ENCODE measurements at regions not wholly inside any gene's neighbourhood (a gene's known extent, or its start where the extent isn't known, plus 50 kb on each side); places are given as distances from the start of the nearest gene placed in this dataset.

- Histone ChIP-seq H3K4me2 (ENCODE audit: low read length) (no peak overlapping the region), H3K27me3 (ENCODE audit: insufficient read depth, low read length) (no peaks in the 10 kb centered on the region), H3K79me2 (ENCODE audit: insufficient read depth, low read length) (no peaks in the 10 kb centered on the region), H3K9ac (ENCODE audit: low read length) (no peak overlapping the region), H3K9me3 (ENCODE audit: control insufficient read depth in 1 of 2, insufficient read depth in 1 of 2, low read depth in 1 of 2, low read length in 2 of 2) (no peaks in the 10 kb centered on the region), H3K4me3 (replicated peaks in 1 of 2; ENCODE audit: low read depth in 1 of 2, low read length in 2 of 2) (no peak overlapping the region), H3K9me2 (ENCODE audit: insufficient read depth) (no peaks in the 10 kb centered on the region), H4K20me1 (ENCODE audit: insufficient read depth) (no peaks in the 10 kb centered on the region), H3K36me3 (ENCODE audit: control insufficient read depth in 1 of 2, insufficient read depth in 2 of 2, low read length in 2 of 2) (no peaks in the 10 kb centered on the region), H3K4me1 (ENCODE audit: control insufficient read depth in 1 of 2, insufficient read depth in 2 of 2, low read length in 2 of 2) (no peaks in the 10 kb centered on the region), H2AFZ (ENCODE audit: low read depth, low read length, poor library complexity, severe bottlenecking) (no peak overlapping the region), H3K27ac (ENCODE audit: low read depth, low read length) (no peak overlapping the region)
- POLR2A ChIA-PET, result no interaction called here
- intact Hi-C loops (cut with micrococcal nuclease), result no loop called here
- TF ChIP-seq MAX (IDR thresholded peaks at IDR 0.05), result no peak
- TF ChIP-seq REST (IDR thresholded peaks at IDR 0.05; ENCODE audit: low read depth), result no peak
- TF ChIP-seq ATF3 (IDR thresholded peaks at IDR 0.05), result no peak
- no peak for TF ChIP-seq SRF (IDR thresholded peaks at IDR 0.05; ENCODE audit: low read depth)
- TF ChIP-seq YY1 (IDR thresholded peaks at IDR 0.05; ENCODE audit: extremely low read depth, insufficient replicate concordance, low read depth, low read length), result no peak
- no peak for TF ChIP-seq ELF1 (IDR thresholded peaks at IDR 0.05; ENCODE audit: borderline replicate concordance, low read depth)
- no peak for TF ChIP-seq SIN3A (IDR thresholded peaks at IDR 0.05; ENCODE audit: low read depth)
- no peak for TF ChIP-seq POLR2AphosphoS5 (IDR thresholded peaks at IDR 0.05; ENCODE audit: low read depth, low read length)
- TF ChIP-seq EZH2 (IDR thresholded peaks at IDR 0.05), result no peak
- TF ChIP-seq ZFX (IDR thresholded peaks at IDR 0.05), result no peak
- no peak for TF ChIP-seq RAD21 (IDR thresholded peaks at IDR 0.05; ENCODE audit: low read depth)
- no peak for TF ChIP-seq TCF7L2 (IDR thresholded peaks at IDR 0.05; ENCODE audit: borderline replicate concordance, extremely low read depth, insufficient read depth, insufficient read length)
- no peak for TF ChIP-seq ZBTB33 (IDR thresholded peaks at IDR 0.05; ENCODE audit: extremely low read depth, insufficient replicate concordance, low read length)
- TF ChIP-seq CTCF (IDR thresholded peaks at IDR 0.05 in 2 of 3, conservative IDR thresholded peaks at IDR 0.05 in 1 of 3; ENCODE audit: borderline replicate concordance in 1 of 3, insufficient read depth in 1 of 3, low read depth in 2 of 3, low read length in 2 of 3), result no peak
- no peak for TF ChIP-seq EGR1 (IDR thresholded peaks at IDR 0.05; ENCODE audit: low read depth)
- DNase-seq (ENCODE audit: low read depth, low spot score) (no peak), ATAC-seq (no peak)
- BruUV-seq (replicated peaks), result no TSS peak
- CTCF ChIA-PET, result no interaction called here
- RAD21 ChIA-PET (ENCODE audit: low non-redundant PET in 1 of 2, low total read pairs in 2 of 2, uncharacterized antibody in 2 of 2, unreplicated experiment in 2 of 2), result no interaction called here
These were observed 66.1 kb upstream of the CLNK start for GRCh38 chr4:10750714-10751113.
